K562 (cell line): ENCODE measurements at regions not wholly inside any gene's neighbourhood (a gene's known extent, or its start where the extent isn't known, plus 50 kb on each side); places are given as distances from the start of the nearest gene placed in this dataset.
A peak's percentile ranks its signal among the peaks of the same experiment; 100 is the strongest.
"Not testable (repeated sequence)": the region's sequence is repeated elsewhere in the genome, so short reads cannot be mapped to it uniquely, and the experiment has no call there.

Experiments used
- ATAC-seq: fragments of 200-7000 bp; cut with Tn5 transposase; 3 replicates; pipeline ENCODE4 v1.9.1; 2020; ENCODE audit warnings: moderate library complexity
- BruUV-seq: library from RNA; stranded (reverse); fragments of 400-500 nt; replicated peaks from 2 replicates; lab custom pipeline; 2021; lab: Mats Ljungman, UMichigan
- CTCF ChIA-PET: fragments of 300-600 bp; formaldehyde crosslinking; extraction: SDS; loops from one replicate; lab custom pipeline; 2021; ENCODE audit warnings: low intra/inter-chr PET ratio; lab: Yijun Ruan, JAX
- POLR2A ChIA-PET: fragments of 300-600, 350-650 bp; sonication (Branson Sonifier 250); formaldehyde crosslinking; extraction: SDS; loops from one replicate; lab custom pipeline; 2021; ENCODE audit warnings: antibody characterized with exemption, inconsistent platforms; lab: Yijun Ruan, JAX
- DNase-seq, 4 experiments: peaks; one replicate each; pipeline versions ENCODE4 v3.0.0 to v3.0.0-alpha.2; 2011 to 2018; ENCODE audit warnings: low spot score in 3 of 4, mixed read lengths in 3 of 4; ENCODE audit errors: extremely low read depth in 1 of 4
- FAIRE-seq: peaks from 2 replicates; lab custom pipeline; 2011; peaks lifted over from hg19 to GRCh38; lab: Jason Lieb, UNC
- H2AFZ ChIP-seq: 2 replicates; pipeline ENCODE4 v1.6.0; 2011; ENCODE audit warnings: low read depth, low read length, control low read depth, inconsistent platforms
- H3K27ac ChIP-seq: fragments of 200-600 bp; 3 replicates; pipeline ENCODE4 v1.8.0; 2011; ENCODE audit warnings: low read depth, mild to moderate bottlenecking, control low read depth, inconsistent platforms, low read length, moderate library complexity, mixed read lengths; ENCODE audit errors: extremely low read depth
- H3K27me3 ChIP-seq, 2 experiments: fragments of 300-600 bp in 1 of 2; 2 replicates in 1 of 2; 3 replicates in 1 of 2; pipeline versions ENCODE4 v1.6.0 to v1.8.0; 2011; ENCODE audit warnings: inconsistent platforms in 2 of 2, low read length in 2 of 2, mild to moderate bottlenecking in 1 of 2, mixed read lengths in 1 of 2, moderate library complexity in 1 of 2; ENCODE audit not compliant: control insufficient read depth in 2 of 2, insufficient read depth in 2 of 2
- H3K36me3 ChIP-seq: fragments of 300-600 bp; 3 replicates; pipeline ENCODE4 v1.8.0; 2011; ENCODE audit warnings: mild to moderate bottlenecking, low read length, inconsistent platforms; ENCODE audit not compliant: control insufficient read depth, insufficient read depth
- H3K4me1 ChIP-seq, 2 experiments: fragments of 200-600 bp in 1 of 2; replicated peaks in 1 of 2; 2 replicates in 1 of 2; 3 replicates in 1 of 2; pipeline versions ENCODE4 v1.5.1 to v1.8.0; 2011; ENCODE audit warnings: inconsistent platforms in 2 of 2, low read length in 2 of 2, mild to moderate bottlenecking in 1 of 2, mixed read lengths in 1 of 2, moderate library complexity in 1 of 2; ENCODE audit not compliant: control insufficient read depth in 2 of 2, insufficient read depth in 2 of 2
- H3K4me2 ChIP-seq: 2 replicates; pipeline ENCODE4 v1.6.1; 2011; ENCODE audit warnings: low read length, control low read depth, inconsistent platforms, mixed read lengths; ENCODE audit not compliant: insufficient read depth
- H3K4me3 ChIP-seq: fragments of 200-600 bp; sonication (generic), shearing (Covaris generic); 2 replicates; pipeline ENCODE4 v1.5.1; 2016; ENCODE audit warnings: control low read depth, inconsistent platforms
- H3K79me2 ChIP-seq: fragments of 200-600 bp; 3 replicates; pipeline ENCODE4 v1.8.0; 2011; ENCODE audit warnings: low read length, inconsistent platforms; ENCODE audit not compliant: control insufficient read depth, insufficient read depth
- H3K9ac ChIP-seq, 2 experiments: 2 replicates each; pipeline versions ENCODE4 v1.6.0 to v1.6.1; 2011; ENCODE audit warnings: low read depth in 2 of 2, low read length in 2 of 2, control low read depth in 1 of 2, inconsistent platforms in 1 of 2, mild to moderate bottlenecking in 1 of 2, mixed read lengths in 1 of 2; ENCODE audit not compliant: insufficient read depth in 1 of 2
- H3K9me1 ChIP-seq: one replicate; pipeline ENCODE4 v1.6.0; 2011; ENCODE audit warnings: inconsistent platforms, mild to moderate bottlenecking, low read length, moderate library complexity; ENCODE audit not compliant: control insufficient read depth, insufficient read depth
- H3K9me3 ChIP-seq: replicated peaks from 2 replicates; pipeline ENCODE4 v1.5.1; 2011; ENCODE audit warnings: low read depth, low read length, inconsistent platforms; ENCODE audit not compliant: control insufficient read depth, insufficient read depth
- H4K20me1 ChIP-seq: replicated peaks from 2 replicates; pipeline ENCODE4 v1.6.1; 2011; ENCODE audit warnings: low read length, inconsistent platforms, mixed read lengths; ENCODE audit not compliant: control insufficient read depth, insufficient read depth
- EP300 ChIP-seq: IDR thresholded peaks from 2 replicates; pipeline ENCODE4 v1.6.1; 2012; ENCODE audit warnings: low read length, improper control_type of control experiment
- FOSL1 ChIP-seq: fragments of 200-800 bp; sonication (Bioruptor generic); conservative IDR thresholded peaks from 2 replicates; pipeline ENCODE4 v1.6.1; 2016; ENCODE audit warnings: missing genetic modification characterization, missing compliant biosample characterization
- POLR2B ChIP-seq: fragments of 450-650 bp; IDR thresholded peaks from 2 replicates; pipeline ENCODE4 v1.6.1; 2018; ENCODE audit warnings: low read depth; ENCODE audit not compliant: partially characterized antibody
- WGBS: fragments of 100-300 bp; shearing (Covaris generic); methylation state at CpG from one replicate; pipeline ENCODE4 v1.1.6; 2016; ENCODE audit warnings: low coverage, mixed read lengths; ENCODE audit not compliant: insufficient coverage; ENCODE audit errors: missing lambda C conversion rate; 5-methylcytosine and 5-hydroxymethylcytosine counted together
- in situ Hi-C: fragments of 300-500 bp; cut with MboI; formaldehyde crosslinking; loops from 4 replicates; pipeline ENCODE4 v1.15.0; 2018; ENCODE audit warnings: inconsistent platforms, mixed read lengths
- intact Hi-C: fragments of 100-400 bp; cut with micrococcal nuclease; formaldehyde crosslinking; loops from 2 replicates; pipeline ENCODE4 v1.14.2; 2022
- TF ChIP-seq, protein P1 (sequence below): fragments of 250-450 bp; sonication (Bioruptor Pico); IDR thresholded peaks from 2 replicates; pipeline ENCODE4 v1.5.0; 2020; ENCODE audit warnings: mild to moderate bottlenecking
- TF ChIP-seq, protein P2 (sequence below): fragments of 450-650 bp; IDR thresholded peaks from 2 replicates; pipeline ENCODE4 v1.6.1; 2016; ENCODE audit warnings: mild to moderate bottlenecking
- TF ChIP-seq, protein P3 (sequence below): fragments of 250-450 bp; sonication (Bioruptor Pico); IDR thresholded peaks from 2 replicates; pipeline ENCODE4 v1.5.0; 2022; ENCODE audit warnings: mild to moderate bottlenecking

DNA sequence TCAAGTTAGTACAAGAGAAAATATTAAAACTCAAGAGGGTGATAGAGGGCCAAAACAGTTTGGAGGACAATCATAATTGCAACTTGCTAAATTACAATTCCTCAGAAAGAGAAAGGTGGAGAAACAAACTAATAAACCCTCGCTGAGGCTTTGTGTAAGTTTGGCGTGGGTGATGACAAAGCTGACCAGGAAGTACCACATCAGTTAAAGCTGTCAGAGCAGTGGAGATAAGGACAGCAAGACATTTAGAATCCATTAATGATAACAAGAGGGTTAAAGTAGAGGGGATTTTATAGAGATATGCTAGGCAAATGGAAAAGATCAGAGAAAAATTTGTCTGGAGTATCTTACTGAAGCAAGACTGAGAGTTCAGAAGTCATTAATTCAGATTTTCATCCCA, 334.4 kb downstream of the TFAP2B start (continued):
- TF ChIP-seq, protein P1, sequence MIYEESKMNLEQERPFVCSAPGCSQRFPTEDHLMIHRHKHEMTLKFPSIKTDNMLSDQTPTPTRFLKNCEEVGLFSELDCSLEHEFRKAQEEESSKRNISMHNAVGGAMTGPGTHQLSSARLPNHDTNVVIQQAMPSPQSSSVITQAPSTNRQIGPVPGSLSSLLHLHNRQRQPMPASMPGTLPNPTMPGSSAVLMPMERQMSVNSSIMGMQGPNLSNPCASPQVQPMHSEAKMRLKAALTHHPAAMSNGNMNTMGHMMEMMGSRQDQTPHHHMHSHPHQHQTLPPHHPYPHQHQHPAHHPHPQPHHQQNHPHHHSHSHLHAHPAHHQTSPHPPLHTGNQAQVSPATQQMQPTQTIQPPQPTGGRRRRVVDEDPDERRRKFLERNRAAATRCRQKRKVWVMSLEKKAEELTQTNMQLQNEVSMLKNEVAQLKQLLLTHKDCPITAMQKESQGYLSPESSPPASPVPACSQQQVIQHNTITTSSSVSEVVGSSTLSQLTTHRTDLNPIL = no peak
- TF ChIP-seq, protein P2, sequence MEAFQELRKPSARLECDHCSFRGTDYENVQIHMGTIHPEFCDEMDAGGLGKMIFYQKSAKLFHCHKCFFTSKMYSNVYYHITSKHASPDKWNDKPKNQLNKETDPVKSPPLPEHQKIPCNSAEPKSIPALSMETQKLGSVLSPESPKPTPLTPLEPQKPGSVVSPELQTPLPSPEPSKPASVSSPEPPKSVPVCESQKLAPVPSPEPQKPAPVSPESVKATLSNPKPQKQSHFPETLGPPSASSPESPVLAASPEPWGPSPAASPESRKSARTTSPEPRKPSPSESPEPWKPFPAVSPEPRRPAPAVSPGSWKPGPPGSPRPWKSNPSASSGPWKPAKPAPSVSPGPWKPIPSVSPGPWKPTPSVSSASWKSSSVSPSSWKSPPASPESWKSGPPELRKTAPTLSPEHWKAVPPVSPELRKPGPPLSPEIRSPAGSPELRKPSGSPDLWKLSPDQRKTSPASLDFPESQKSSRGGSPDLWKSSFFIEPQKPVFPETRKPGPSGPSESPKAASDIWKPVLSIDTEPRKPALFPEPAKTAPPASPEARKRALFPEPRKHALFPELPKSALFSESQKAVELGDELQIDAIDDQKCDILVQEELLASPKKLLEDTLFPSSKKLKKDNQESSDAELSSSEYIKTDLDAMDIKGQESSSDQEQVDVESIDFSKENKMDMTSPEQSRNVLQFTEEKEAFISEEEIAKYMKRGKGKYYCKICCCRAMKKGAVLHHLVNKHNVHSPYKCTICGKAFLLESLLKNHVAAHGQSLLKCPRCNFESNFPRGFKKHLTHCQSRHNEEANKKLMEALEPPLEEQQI = 0 out of 2 replicates have a peak, but pooled peaks have one; percentile 26
- peak; percentile 46 for TF ChIP-seq FOSL1
- TF ChIP-seq, protein P3, sequence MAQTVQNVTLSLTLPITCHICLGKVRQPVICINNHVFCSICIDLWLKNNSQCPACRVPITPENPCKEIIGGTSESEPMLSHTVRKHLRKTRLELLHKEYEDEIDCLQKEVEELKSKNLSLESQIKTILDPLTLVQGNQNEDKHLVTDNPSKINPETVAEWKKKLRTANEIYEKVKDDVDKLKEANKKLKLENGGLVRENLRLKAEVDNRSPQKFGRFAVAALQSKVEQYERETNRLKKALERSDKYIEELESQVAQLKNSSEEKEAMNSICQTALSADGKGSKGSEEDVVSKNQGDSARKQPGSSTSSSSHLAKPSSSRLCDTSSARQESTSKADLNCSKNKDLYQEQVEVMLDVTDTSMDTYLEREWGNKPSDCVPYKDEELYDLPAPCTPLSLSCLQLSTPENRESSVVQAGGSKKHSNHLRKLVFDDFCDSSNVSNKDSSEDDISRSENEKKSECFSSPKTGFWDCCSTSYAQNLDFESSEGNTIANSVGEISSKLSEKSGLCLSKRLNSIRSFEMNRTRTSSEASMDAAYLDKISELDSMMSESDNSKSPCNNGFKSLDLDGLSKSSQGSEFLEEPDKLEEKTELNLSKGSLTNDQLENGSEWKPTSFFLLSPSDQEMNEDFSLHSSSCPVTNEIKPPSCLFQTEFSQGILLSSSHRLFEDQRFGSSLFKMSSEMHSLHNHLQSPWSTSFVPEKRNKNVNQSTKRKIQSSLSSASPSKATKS (CRISPR knock-in tag) = no peak
- peak; percentile 73; the same call in 1 of the 2 replicates for TF ChIP-seq EP300
- TF ChIP-seq POLR2B = no peak

DNA sequence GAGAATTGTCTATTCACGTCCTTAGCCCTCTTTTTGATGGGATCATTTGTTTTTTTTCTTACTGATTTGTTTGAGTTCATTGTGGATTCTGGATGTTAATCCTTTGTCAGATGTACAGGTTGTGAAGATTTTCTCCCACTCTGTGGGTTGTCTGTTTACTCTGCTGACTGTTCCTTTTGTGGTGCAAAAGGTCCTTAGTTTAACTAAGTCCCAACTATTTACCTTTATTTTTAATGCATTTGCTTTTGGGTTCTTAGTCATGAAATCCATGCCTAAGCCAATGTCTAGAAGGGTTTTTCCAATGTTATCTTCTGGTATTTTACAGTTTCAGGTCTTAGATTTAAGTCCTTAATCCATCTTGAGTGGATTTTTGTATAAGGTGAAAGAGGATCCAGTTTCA, 336.3 kb downstream of the TFAP2B start:
- H3K4me2 ChIP-seq, H2AFZ ChIP-seq, H3K79me2 ChIP-seq, H4K20me1 ChIP-seq, intact Hi-C loops, BruUV-seq, H3K27ac ChIP-seq, H3K9ac ChIP-seq, DNase-seq, ATAC-seq, H3K27me3 ChIP-seq, H3K9me3 ChIP-seq, CTCF ChIA-PET, POLR2A ChIA-PET, H3K4me3 ChIP-seq, H3K36me3 ChIP-seq, H3K9me1 ChIP-seq, in situ Hi-C loops, FAIRE-seq: not testable (repeated sequence)
- 63% methylated on average over 1 of the region's 1 CpG for WGBS
- H3K4me1 ChIP-seq = peaks cover 0 to 13% of the 10 kb centered on the region in 2 experiments; a peak in 2 of 5 replicates
